WERI-Rb-1 (cell line): ENCODE measurements at regions not wholly inside any gene's neighbourhood (a gene's known extent, or its start where the extent isn't known, plus 50 kb on each side); places are given as distances from the start of the nearest gene placed in this dataset.

ENCODE experiments used
- DNase-seq: peaks from one replicate; pipeline ENCODE4 v3.0.0-alpha.2; 2020
- H3K27ac ChIP-seq: fragments of 250-450 bp; sonication (Bioruptor Pico); 2 replicates; pipeline ENCODE4 v1.5.1; 2020; ENCODE audit warnings: mild to moderate bottlenecking, moderate library complexity
- H3K27me3 ChIP-seq: fragments of 250-450 bp; sonication (Bioruptor Pico); 2 replicates; pipeline ENCODE4 v1.5.1; 2021; ENCODE audit warnings: mild to moderate bottlenecking, low read depth, moderate library complexity; ENCODE audit not compliant: insufficient read depth, severe bottlenecking
- H3K36me3 ChIP-seq: fragments of 250-450 bp; sonication (Bioruptor Pico); 2 replicates; pipeline ENCODE4 v1.5.1; 2020; ENCODE audit warnings: mild to moderate bottlenecking, moderate library complexity
- H3K4me3 ChIP-seq: 2 replicates; pipeline ENCODE4 v1.5.1; 2011; ENCODE audit warnings: low read depth, mild to moderate bottlenecking, control low read depth, low read length
- H3K9me3 ChIP-seq: fragments of 250-450 bp; sonication (Bioruptor Pico); 2 replicates; pipeline ENCODE4 v1.5.1; 2021; ENCODE audit warnings: mild to moderate bottlenecking, moderate library complexity; ENCODE audit not compliant: severe bottlenecking
- CTCF ChIP-seq: IDR thresholded peaks from 2 replicates; pipeline ENCODE4 v1.5.1; 2011; ENCODE audit warnings: low read depth, mild to moderate bottlenecking, control low read depth, inconsistent platforms, low read length

- no peak for TF ChIP-seq CTCF
- DNase-seq = no peak
- H3K36me3 ChIP-seq = no peaks in the 10 kb centered on the region
- H3K27ac ChIP-seq = no peak overlapping the region
- H3K27me3 ChIP-seq = no peaks in the 10 kb centered on the region
- H3K4me3 ChIP-seq = no peak overlapping the region
- H3K9me3 ChIP-seq = no peaks in the 10 kb centered on the region
Measured at GRCh38 chr5:93090698-93091097, 490.3 kb downstream of the NR2F1-AS1 start.

GRCh38 chr5:93088592-93089389 lies 492.2 kb downstream of the NR2F1-AS1 start:
- no peak for TF ChIP-seq CTCF
- no peaks in the 10 kb centered on the region for H3K27me3 ChIP-seq
- no peak for DNase-seq
- no peak overlapping the region for H3K27ac ChIP-seq
- H3K36me3 ChIP-seq = no peaks in the 10 kb centered on the region
- no peaks in the 10 kb centered on the region for H3K9me3 ChIP-seq
- H3K4me3 ChIP-seq = no peak overlapping the region

GRCh38 chr5:93087326-93087725 lies 493.7 kb downstream of the NR2F1-AS1 start:
- no peak overlapping the region for H3K27ac ChIP-seq
- H3K4me3 ChIP-seq = no peak overlapping the region
- H3K27me3 ChIP-seq = no peaks in the 10 kb centered on the region
- TF ChIP-seq CTCF = no peak
- no peaks in the 10 kb centered on the region for H3K9me3 ChIP-seq
- DNase-seq = no peak
- H3K36me3 ChIP-seq = no peaks in the 10 kb centered on the region

DNA sequence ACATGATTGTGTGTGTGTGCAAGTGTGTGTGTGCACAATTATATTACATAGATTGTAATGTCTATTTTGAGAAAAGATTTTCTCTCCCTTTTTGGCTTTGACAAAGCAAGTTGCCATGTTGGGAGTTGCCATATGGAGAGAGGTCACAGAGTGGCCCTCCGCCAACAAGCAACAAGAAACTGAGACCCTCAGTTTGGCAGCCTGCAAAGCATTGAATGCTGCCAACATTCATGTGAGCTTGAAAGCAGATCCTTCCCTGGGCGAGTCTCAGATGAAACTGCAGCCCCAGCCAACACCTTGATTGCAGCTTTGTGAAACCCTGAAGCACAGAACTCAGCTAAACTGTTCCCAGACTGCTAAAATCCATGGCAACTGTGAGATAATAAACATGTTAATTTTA lies 498.0 kb downstream of the NR2F1-AS1 start:
- H3K9me3 ChIP-seq = no peaks in the 10 kb centered on the region
- no peak overlapping the region for H3K27ac ChIP-seq
- H3K36me3 ChIP-seq = no peaks in the 10 kb centered on the region
- DNase-seq = no peak
- no peak for TF ChIP-seq CTCF
- no peaks in the 10 kb centered on the region for H3K27me3 ChIP-seq
- no peak overlapping the region for H3K4me3 ChIP-seq

- Histone ChIP-seq H3K36me3 (no peaks in the 10 kb centered on the region), H3K27me3 (no peaks in the 10 kb centered on the region), H3K9me3 (no peaks in the 10 kb centered on the region), H3K4me3 (no peak overlapping the region), H3K27ac (no peak overlapping the region)
- no peak for TF ChIP-seq CTCF
- DNase-seq = no peak
Measured at GRCh38 chr5:93079046-93079445, 502.0 kb downstream of the NR2F1-AS1 start.
